GM21367 (cell line): ENCODE measurements at regions not wholly inside any gene's neighbourhood (a gene's known extent, or its start where the extent isn't known, plus 50 kb on each side); places are given as distances from the start of the nearest gene placed in this dataset.
"Not testable (repeated sequence)": the region's sequence is repeated elsewhere in the genome, so short reads cannot be mapped to it uniquely, and the experiment has no call there.

Source experiments
- ATAC-seq: cut with Tn5 transposase; IDR thresholded peaks from one replicate; pipeline ENCODE4 v1.9.1; 2021; ENCODE audit not compliant: unreplicated experiment

DNA sequence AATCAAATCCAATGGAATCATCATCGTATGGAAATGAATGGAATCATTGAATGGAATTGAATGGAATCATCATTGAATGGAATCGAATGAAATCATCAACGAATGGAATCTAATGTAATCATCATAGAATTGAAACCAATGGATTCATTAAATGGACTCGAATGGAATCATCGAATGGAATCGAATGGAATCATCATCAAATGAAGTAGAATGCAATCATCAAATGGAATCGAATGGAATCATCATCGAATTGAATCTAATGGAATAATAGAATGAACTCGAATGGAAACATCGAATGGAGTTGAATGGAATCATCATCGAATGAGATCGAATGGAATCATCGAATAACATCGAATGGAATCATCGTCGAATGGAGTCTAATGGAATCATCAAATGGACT lies 232.8 kb downstream of the SHCBP1 start:
- ATAC-seq: not testable (repeated sequence)

DNA sequence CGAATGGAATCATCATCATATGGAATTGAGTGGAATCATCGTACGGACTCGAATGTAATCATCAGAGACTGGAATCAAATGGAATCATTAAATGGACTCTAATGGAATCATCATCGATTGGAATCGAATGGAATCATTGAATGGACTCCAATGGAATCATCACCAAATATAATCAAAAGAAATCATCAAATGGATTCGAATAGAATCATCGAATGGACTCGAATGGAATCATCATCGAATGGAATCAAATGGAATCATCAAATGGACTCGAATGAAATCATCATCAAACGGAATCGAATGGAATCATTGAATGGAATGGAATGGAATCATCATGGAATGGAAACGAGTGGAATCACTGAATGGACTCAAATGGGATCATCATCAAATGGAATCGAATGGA lies 233.5 kb downstream of the SHCBP1 start:
- ATAC-seq: not testable (repeated sequence)

DNA sequence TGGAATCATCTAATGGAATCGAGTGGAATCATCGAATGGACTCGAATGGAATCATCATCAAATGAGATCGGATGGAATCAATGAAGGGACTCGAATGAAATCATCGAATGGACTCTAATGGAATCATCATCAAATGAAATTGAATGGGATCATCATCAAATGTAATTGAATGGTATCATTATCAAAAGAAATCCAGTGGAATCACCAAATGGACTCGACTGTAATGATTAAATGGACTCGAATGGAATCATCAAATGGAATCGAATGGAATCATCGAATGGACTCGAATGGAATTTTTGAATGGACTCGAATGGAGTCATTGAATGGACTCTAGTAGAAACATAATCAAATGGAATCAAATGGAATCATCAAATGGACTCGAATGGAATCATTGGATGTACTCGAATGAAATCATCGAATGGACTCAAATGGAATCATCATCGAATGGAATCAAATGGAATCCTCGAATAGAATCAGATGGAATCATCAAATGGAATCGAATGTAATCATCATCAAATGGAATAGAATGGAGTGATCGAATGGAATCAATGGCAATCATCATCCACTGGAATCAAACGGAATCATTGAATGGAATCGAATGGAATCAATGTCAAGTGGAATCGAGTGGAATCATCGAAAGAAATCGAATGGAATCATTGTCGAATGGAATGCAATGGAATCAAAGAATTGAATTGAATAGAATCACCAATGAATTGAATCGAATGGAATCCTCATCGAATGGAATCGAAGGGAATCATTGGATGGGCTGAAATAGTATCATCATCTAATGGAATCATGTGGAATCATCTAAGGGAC lies 234.2 kb downstream of the SHCBP1 start:
- peak; percentile 4 for ATAC-seq

DNA sequence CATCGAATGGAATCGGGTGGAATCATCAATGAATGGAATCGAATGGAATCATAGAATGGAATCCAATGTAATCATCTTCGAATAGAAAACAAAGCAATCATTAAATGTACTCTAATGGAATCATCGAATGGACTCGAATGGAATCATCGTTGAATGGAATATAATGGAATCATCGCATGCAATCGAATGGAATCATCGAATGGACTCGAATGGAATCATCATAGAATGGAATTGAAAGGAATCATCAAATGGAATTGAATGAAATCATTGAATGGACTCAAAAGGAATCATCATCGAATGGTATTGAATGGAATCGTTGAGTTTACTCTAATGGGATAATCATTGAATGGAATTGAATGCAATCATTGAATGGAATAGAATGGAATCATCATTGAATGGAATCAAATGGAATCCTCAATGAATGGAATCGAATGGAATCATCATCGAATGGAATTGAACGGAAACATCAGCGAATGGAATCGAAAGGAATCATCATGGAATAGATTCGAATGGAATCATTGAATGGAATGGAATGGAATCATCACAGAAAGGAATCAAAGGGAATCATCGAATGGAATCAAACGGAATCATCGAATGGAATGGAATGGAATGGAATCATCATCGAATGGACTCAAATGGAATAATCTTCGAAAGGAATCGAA lies 234.9 kb downstream of the SHCBP1 start:
- not testable (repeated sequence) for ATAC-seq

DNA sequence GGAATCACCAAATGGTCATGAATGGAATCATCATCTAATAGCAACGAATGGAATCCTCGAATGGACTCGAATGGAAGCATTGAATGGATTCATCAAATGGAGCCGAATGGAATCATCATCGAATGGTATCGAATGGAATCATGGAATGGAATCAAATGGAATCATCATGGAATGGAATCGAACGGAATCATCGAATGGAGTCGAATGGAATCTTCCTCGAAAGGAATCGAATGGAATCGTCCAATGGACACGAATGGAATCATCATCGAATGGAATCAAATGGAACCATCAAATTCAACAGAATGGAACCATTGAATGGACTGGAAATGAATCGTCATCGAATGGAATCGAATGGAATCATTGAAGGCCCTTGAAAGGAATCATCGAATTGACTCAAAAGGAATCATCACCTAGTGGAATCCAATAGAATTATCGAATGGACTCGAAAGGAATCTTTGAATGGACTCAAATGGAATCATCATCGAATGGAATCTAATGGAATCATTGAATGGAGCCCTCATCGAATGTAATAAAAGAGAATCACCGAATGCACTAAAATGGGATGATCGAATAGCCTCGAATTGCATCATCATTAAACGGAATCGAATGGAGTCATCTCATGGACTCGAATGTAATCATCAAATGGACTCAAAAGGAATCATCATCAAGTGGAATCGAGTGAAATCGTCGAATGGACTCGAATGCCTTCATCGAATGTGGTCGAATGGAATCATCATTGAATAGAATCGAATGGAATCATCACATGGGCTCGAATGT lies 236.7 kb downstream of the SHCBP1 start:
- ATAC-seq: not testable (repeated sequence)

DNA sequence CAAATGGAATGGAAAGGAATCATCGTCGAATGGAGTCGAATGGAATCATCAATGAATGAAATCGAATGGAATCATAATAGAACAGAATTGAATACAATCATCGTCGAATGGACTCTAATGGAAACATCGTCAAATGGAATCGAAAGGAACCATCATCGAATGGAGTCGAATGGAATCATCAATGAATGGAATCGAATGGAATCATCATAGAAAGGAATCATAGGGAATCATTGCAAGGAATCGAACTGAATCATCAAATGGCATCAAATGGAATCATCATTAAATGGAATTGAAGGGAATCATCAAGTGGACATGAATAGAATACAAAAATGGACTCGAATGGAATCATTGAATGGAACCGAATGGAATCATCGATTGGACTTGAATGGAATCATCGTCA lies 237.6 kb downstream of the SHCBP1 start:
- not testable (repeated sequence) for ATAC-seq

DNA sequence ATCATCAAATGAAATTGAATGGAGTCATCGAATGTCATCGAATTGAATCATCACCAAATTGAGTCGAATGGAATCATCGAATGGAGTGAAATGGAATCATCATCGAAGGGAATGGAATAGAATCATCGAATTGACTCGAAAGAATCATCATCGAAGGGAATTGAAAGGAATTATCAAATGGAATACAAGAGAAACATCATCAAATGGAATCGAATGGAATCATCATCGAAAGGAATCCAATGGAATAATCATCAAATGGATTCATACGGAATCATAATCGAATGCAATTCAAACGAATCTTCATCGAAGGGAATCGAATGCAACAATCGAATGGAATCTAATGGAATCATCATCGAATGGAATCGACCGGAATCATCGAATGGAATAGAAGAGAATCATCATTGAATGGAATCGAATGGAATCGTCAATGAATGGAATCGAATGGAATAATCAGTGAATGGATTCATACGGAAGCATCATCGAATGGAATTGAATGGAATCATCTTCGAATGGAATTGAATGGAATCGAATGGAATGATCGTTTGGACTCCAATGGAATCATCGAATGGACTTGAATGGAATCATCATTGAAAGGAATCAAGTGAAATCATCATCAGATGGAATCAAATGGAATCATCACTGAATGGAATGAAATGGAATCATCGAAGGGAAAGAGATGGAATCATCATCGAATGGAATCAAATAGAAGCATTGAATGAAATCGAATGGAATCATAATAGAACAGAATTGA lies 238.2 kb downstream of the SHCBP1 start:
- not testable (repeated sequence) for ATAC-seq

DNA sequence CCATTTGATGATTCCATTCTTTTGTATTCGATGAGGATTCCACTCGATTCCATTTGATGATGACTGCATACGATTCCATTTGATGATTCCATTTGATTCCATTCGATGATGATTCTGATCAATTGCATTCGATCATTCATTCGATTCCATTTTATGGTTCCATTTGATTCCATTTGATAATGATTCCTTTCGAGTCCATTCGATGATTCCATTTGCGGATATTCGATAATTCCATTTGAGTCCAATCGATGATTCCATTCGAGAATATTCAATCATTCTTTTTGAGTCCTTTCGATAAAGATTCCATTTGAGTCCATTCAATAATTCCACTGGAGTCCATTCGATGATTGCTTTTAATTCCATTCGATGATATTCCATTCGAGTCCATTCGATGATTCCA lies 239.1 kb downstream of the SHCBP1 start:
- ATAC-seq: not testable (repeated sequence)

DNA sequence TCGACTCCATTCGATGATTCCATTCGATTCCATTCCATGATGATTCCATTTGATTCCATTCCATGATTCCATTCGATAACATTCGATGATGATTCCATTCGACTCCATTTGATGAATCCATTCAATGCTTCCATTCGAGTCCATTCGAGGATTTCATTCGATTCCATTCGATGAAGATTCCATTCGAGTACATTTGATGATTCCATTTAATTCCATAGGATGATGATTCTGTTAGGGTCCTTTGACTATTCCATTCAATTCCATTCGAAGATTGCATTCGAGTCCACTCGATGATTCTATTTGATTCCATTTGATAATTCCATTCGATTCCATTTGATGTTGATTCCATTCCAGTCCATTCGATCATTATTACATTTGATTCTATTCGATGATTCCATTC lies 239.8 kb downstream of the SHCBP1 start:
- not testable (repeated sequence) for ATAC-seq
